ENCODE measurements at regions not wholly inside any gene's neighbourhood (a gene's known extent, or its start where the extent isn't known, plus 50 kb on each side); places are given as distances from the start of the nearest gene placed in this dataset.

DNA sequence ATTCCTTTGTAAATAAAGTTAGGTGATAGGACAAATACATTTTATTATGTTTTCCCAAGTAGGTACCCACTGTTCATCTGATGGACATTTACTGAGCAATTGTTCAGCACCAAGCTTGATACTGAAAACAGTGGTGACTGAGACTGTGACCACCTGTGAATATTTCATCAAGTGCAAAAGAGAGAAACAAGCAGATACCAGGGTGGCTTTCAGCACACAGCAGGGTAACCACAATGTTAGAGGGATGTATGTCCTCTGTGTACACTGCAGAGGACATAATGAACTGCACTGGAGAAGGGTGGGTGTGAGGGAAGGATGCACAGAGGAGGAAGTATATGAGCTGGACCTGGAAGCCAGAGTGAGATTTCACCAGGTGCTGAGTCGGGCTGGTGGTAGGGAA is 411.8 kb downstream of the RAD51AP2 start:
- no peak for TF ChIP-seq EP300 (IDR thresholded peaks at IDR 0.05)
- TF ChIP-seq, protein P1, sequence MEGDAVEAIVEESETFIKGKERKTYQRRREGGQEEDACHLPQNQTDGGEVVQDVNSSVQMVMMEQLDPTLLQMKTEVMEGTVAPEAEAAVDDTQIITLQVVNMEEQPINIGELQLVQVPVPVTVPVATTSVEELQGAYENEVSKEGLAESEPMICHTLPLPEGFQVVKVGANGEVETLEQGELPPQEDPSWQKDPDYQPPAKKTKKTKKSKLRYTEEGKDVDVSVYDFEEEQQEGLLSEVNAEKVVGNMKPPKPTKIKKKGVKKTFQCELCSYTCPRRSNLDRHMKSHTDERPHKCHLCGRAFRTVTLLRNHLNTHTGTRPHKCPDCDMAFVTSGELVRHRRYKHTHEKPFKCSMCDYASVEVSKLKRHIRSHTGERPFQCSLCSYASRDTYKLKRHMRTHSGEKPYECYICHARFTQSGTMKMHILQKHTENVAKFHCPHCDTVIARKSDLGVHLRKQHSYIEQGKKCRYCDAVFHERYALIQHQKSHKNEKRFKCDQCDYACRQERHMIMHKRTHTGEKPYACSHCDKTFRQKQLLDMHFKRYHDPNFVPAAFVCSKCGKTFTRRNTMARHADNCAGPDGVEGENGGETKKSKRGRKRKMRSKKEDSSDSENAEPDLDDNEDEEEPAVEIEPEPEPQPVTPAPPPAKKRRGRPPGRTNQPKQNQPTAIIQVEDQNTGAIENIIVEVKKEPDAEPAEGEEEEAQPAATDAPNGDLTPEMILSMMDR (IDR thresholded peaks at IDR 0.05) = no peak
- TF ChIP-seq POLR2A (IDR thresholded peaks at IDR 0.05) = no peak

Measured in sigmoid colon (tissue), 4 donors.